Ascending aorta (tissue), 2 donors: ENCODE measurements at regions not wholly inside any gene's neighbourhood (a gene's known extent, or its start where the extent isn't known, plus 50 kb on each side); places are given as distances from the start of the nearest gene placed in this dataset.

ENCODE experiments used
- DNase-seq, 2 donors: peaks; one replicate each; pipeline ENCODE4 v3.0.0-alpha.2; 2019; ENCODE audit warnings: low spot score in 2 of 2
- H3K27ac ChIP-seq, 2 donors: fragments of 200-600 bp; sonication (generic); one replicate each; pipeline ENCODE4 v1.5.1; 2016 to 2017; ENCODE audit warnings: mild to moderate bottlenecking in 1 of 2
- H3K27me3 ChIP-seq: fragments of 200-600 bp; sonication (generic); one replicate; pipeline ENCODE4 v1.5.1; 2017
- H3K36me3 ChIP-seq, 2 donors: fragments of 200-600 bp; sonication (generic); one replicate each; pipeline ENCODE4 v1.5.1; 2016
- H3K4me1 ChIP-seq, 2 donors: fragments of 200-600 bp; sonication (generic); one replicate each; pipeline ENCODE4 v1.5.1; 2016 to 2017; ENCODE audit warnings: mild to moderate bottlenecking in 1 of 2
- H3K4me3 ChIP-seq, 2 donors: fragments of 200-600 bp; sonication (generic); one replicate each; pipeline ENCODE4 v1.5.1; 2016 to 2017; ENCODE audit warnings: mild to moderate bottlenecking in 1 of 2
- H3K9me3 ChIP-seq, 2 donors: fragments of 200-600 bp; sonication (generic); one replicate each; pipeline ENCODE4 v1.5.1; 2016
- intact Hi-C: fragments of 100-400 bp; cut with DNase I; formaldehyde crosslinking; loops from one replicate; pipeline ENCODE4 v1.15.1; 2023
- TF ChIP-seq, protein P1 (sequence below), 3 experiments: fragments of 200-600 bp in 2 of 3; fragments of 450-650 bp in 1 of 3; sonication (generic) in 2 of 3; IDR thresholded peaks; one replicate each; pipeline ENCODE4 v1.5.1; 2016 to 2019; ENCODE audit warnings: antibody characterized with exemption in 3 of 3, mild to moderate bottlenecking in 1 of 3, moderate library complexity in 1 of 3

DNA sequence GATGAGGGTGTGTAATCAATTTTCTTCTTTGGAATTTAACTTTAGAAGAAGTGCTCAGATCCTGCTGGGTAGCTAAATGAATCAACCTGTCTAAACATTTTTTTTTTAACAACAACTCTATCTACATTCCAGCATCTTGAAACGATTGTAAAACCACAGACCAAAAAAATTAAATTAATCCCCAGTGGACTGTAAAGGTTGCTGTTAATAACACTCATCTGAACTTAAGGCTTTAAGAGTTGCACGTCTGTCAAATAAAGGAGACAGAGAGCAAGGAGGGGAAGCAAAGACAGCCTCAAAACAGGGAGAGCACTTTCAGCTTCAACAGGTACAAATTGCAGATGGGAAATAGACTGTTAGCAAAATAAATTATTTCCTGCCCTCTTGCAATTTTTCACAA lies 548.5 kb downstream of the DTWD2 start:
- Histone ChIP-seq H3K4me3 (no peak overlapping the region), H3K36me3 (no peaks in the 10 kb centered on the region), H3K4me1 (no peaks in the 10 kb centered on the region), H3K9me3 (no peaks in the 10 kb centered on the region), H3K27ac (no peak overlapping the region), H3K27me3 (no peaks in the 10 kb centered on the region)
- no peak for DNase-seq
- intact Hi-C loops = no loop called here
- TF ChIP-seq, protein P1, sequence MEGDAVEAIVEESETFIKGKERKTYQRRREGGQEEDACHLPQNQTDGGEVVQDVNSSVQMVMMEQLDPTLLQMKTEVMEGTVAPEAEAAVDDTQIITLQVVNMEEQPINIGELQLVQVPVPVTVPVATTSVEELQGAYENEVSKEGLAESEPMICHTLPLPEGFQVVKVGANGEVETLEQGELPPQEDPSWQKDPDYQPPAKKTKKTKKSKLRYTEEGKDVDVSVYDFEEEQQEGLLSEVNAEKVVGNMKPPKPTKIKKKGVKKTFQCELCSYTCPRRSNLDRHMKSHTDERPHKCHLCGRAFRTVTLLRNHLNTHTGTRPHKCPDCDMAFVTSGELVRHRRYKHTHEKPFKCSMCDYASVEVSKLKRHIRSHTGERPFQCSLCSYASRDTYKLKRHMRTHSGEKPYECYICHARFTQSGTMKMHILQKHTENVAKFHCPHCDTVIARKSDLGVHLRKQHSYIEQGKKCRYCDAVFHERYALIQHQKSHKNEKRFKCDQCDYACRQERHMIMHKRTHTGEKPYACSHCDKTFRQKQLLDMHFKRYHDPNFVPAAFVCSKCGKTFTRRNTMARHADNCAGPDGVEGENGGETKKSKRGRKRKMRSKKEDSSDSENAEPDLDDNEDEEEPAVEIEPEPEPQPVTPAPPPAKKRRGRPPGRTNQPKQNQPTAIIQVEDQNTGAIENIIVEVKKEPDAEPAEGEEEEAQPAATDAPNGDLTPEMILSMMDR (IDR thresholded peaks at IDR 0.05) = no peak

DNA sequence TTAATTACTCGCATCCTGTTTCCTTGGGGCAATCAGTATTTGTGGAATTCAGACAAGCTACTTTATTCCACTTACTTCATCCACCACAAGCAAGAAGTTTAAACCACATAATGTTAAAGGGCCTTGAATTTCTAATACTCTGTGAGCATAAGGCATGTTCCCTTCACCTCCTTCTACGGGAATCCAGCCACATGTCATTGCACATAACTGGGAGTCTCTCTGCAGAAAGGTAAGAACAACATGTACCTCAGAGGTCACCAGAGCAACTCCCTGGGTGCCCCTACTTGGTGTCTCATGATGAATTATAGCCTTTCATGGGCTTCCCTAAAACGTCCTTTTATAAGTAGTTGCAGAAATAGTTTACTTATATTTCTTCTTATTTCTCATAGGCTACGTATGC lies 553.2 kb downstream of the DTWD2 start:
- H3K27me3 ChIP-seq = no peaks in the 10 kb centered on the region
- H3K27ac ChIP-seq = no peak overlapping the region
- H3K36me3 ChIP-seq = no peaks in the 10 kb centered on the region
- TF ChIP-seq, protein P1 (IDR thresholded peaks at IDR 0.05) = no peak
- H3K9me3 ChIP-seq = no peaks in the 10 kb centered on the region
- no peaks in the 10 kb centered on the region for H3K4me1 ChIP-seq
- no peak overlapping the region for H3K4me3 ChIP-seq
- DNase-seq = no peak
- intact Hi-C loops = no loop called here

DNA sequence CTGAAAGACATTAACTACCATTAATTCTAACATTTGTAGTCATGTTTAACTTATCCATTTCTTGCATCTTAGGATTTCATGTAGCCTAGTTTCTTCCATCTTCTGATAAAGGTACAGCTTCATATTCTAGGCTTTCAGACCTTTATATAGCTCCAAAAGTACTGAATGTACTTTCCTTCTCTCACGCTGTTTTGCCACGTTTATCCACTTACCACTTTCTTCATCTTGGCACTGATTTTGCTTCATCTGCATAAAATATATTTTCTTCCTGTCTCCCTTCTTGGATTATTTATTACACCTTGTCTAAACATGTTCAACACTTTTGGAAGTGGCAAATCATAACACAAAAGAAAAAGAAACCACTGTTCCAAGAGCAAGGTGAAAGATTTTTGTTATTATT lies 553.8 kb downstream of the DTWD2 start:
- no peaks in the 10 kb centered on the region for H3K4me1 ChIP-seq
- intact Hi-C loops = no loop called here
- H3K27me3 ChIP-seq = no peaks in the 10 kb centered on the region
- no peak overlapping the region for H3K4me3 ChIP-seq
- TF ChIP-seq, protein P1 (IDR thresholded peaks at IDR 0.05) = no peak
- DNase-seq = no peak
- no peaks in the 10 kb centered on the region for H3K36me3 ChIP-seq
- H3K27ac ChIP-seq = no peak overlapping the region
- H3K9me3 ChIP-seq = no peaks in the 10 kb centered on the region

DNA sequence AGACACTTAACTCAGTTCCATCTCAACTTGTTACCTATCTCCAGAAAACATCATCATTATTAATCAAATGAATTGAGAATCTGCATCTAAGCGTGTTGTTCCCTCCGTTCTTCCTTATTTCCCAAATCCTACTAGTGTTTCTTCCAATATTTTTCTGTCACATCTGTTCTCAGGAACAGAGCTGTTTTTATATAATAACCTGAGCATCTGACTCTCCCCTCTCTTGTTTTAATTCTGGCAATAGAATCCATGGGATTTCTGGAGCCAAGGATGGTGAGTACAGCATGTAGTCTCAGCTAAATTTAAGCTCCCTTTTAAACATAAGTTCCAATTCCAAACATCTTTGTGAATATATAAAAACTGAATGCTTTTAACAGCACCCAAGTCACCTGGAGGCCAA lies 558.3 kb downstream of the DTWD2 start:
- Histone ChIP-seq H3K9me3 (peaks cover 0 to 2% of the 10 kb centered on the region in 2 donors), H3K27ac (no peak overlapping the region)
- intact Hi-C loops = no loop called here

DNA sequence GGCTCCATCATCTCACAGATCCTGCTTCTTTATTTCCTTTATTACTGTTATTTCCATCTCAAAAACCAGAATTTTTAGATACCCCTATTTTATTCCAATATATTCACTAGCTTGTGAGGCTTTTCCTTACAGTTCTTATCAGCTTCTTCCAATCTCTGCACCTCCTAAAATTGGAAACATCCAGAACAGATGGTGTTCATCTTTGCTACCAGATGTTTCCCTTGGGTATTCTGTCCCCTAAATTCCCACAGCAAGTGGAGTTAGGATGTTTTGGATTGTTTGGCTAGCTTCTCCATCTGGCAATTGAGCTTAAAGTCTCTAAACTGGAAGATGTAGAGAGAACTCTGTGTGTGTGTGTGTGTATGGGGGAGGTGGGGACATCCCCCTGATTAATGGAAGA lies 580.4 kb downstream of the DTWD2 start:
- DNase-seq = no peak
- Histone ChIP-seq H3K9me3 (peaks cover 0 to 4% of the 10 kb centered on the region in 2 donors), H3K4me1 (peaks cover 0 to 2% of the 10 kb centered on the region in 2 donors), H3K27ac (no peak overlapping the region), H3K27me3 (no peaks in the 10 kb centered on the region), H3K36me3 (no peaks in the 10 kb centered on the region), H3K4me3 (no peak overlapping the region)
- intact Hi-C loops = no loop called here
- TF ChIP-seq, protein P1 (IDR thresholded peaks at IDR 0.05) = no peak

More for the DNA sequence above, 558.3 kb downstream of the DTWD2 start:
- H3K4me3 ChIP-seq = no peak overlapping the region
- H3K4me1 ChIP-seq = no peaks in the 10 kb centered on the region
- DNase-seq = no peak
- no peaks in the 10 kb centered on the region for H3K27me3 ChIP-seq
- TF ChIP-seq, protein P1 (IDR thresholded peaks at IDR 0.05) = no peak
- H3K36me3 ChIP-seq = no peaks in the 10 kb centered on the region

DNA sequence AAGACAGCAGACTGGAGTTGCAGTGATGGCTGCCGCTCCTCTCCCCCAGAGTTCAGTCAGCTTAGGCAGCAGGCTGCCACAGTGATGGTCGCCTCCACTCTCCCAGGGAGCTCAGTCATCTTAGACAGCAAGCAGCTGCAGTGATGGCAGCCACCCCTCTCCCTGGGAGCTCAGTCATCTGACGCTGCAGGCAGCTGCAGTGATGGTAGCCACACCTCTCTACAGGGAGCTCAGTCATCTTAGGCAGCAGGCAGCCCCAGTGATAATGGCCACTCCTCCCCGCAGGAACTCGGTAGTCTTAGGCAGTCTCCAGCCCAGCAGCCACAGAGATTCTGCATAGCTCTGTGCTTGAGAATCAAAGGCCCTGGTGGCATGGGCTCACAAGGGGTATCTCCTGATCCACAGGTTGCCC lies 582.7 kb downstream of the DTWD2 start:
- Histone ChIP-seq H3K27ac (no peak overlapping the region), H3K4me1 (peaks cover 0 to 2% of the 10 kb centered on the region in 2 donors), H3K36me3 (no peaks in the 10 kb centered on the region), H3K27me3 (no peaks in the 10 kb centered on the region), H3K4me3 (no peak overlapping the region), H3K9me3 (peaks cover 0 to 4% of the 10 kb centered on the region in 2 donors)
- TF ChIP-seq, protein P1 (IDR thresholded peaks at IDR 0.05) = no peak
- intact Hi-C loops = no loop called here
- no peak for DNase-seq
